Activated CD8-positive, alpha-beta memory T cell treated with anti-CD3 and anti-CD28 coated beads, Interleukin-2, amount 50 U/mL, for 24 hours (primary cell): ENCODE measurements at regions not wholly inside any gene's neighbourhood (a gene's known extent, or its start where the extent isn't known, plus 50 kb on each side); places are given as distances from the start of the nearest gene placed in this dataset.
"Not testable (repeated sequence)": the region's sequence is repeated elsewhere in the genome, so short reads cannot be mapped to it uniquely, and the experiment has no call there.

Experiments
- DNase-seq: peaks from one replicate; pipeline ENCODE4 v3.0.0-alpha.2; 2020; ENCODE audit errors: extremely low read depth

- no peak for DNase-seq
These were observed 109.3 kb upstream of the ZNF516 start for GRCh38 chr18:76604108-76604934.

- DNase-seq = no peak
These were observed 107.1 kb upstream of the ZNF516 start for GRCh38 chr18:76602191-76602590.

- DNase-seq = not testable (repeated sequence)
These were observed 105.0 kb upstream of the ZNF516 start for GRCh38 chr18:76600076-76600475.

GRCh38 chr18:76594966-76595365 lies 99.9 kb upstream of the ZNF516 start:
- no peak for DNase-seq

- no peak for DNase-seq
These were observed 98.8 kb upstream of the ZNF516 start for GRCh38 chr18:76593843-76594242.

- DNase-seq = no peak
These were observed 97.9 kb upstream of the ZNF516 start for GRCh38 chr18:76592981-76593381.

GRCh38 chr18:76592096-76592495 lies 97.1 kb upstream of the ZNF516 start:
- no peak for DNase-seq

GRCh38 chr18:76589866-76590265 lies 94.8 kb upstream of the ZNF516 start:
- no peak for DNase-seq

- DNase-seq = no peak
These were observed 94.3 kb upstream of the ZNF516 start for GRCh38 chr18:76589316-76589715.

GRCh38 chr18:76588601-76589226 lies 93.7 kb upstream of the ZNF516 start:
- no peak for DNase-seq

GRCh38 chr18:76587879-76588271 lies 92.8 kb upstream of the ZNF516 start:
- DNase-seq = no peak

- no peak for DNase-seq
These were observed 92.3 kb upstream of the ZNF516 start for GRCh38 chr18:76587147-76587878.

GRCh38 chr18:76584414-76585310 lies 89.6 kb upstream of the ZNF516 start:
- DNase-seq = no peak

GRCh38 chr18:76581261-76581660 lies 86.2 kb upstream of the ZNF516 start:
- DNase-seq = no peak

GRCh38 chr18:76580288-76580962 lies 85.4 kb upstream of the ZNF516 start:
- no peak for DNase-seq

GRCh38 chr18:76579301-76579695 lies 84.3 kb upstream of the ZNF516 start:
- DNase-seq = no peak

GRCh38 chr18:76578571-76579300 lies 83.7 kb upstream of the ZNF516 start:
- no peak for DNase-seq

GRCh38 chr18:76573325-76574025 lies 78.4 kb upstream of the ZNF516 start:
- DNase-seq = no peak

GRCh38 chr18:76572518-76573247 lies 77.6 kb upstream of the ZNF516 start:
- DNase-seq = no peak
